NCI-H128 (cell line): ENCODE measurements at regions not wholly inside any gene's neighbourhood (a gene's known extent, or its start where the extent isn't known, plus 50 kb on each side); places are given as distances from the start of the nearest gene placed in this dataset.

Experiments used
- DNase-seq: peaks from one replicate; lab custom pipeline; 2025; ENCODE audit not compliant: unreplicated experiment; lab: John Stamatoyannopoulos, UW

DNA sequence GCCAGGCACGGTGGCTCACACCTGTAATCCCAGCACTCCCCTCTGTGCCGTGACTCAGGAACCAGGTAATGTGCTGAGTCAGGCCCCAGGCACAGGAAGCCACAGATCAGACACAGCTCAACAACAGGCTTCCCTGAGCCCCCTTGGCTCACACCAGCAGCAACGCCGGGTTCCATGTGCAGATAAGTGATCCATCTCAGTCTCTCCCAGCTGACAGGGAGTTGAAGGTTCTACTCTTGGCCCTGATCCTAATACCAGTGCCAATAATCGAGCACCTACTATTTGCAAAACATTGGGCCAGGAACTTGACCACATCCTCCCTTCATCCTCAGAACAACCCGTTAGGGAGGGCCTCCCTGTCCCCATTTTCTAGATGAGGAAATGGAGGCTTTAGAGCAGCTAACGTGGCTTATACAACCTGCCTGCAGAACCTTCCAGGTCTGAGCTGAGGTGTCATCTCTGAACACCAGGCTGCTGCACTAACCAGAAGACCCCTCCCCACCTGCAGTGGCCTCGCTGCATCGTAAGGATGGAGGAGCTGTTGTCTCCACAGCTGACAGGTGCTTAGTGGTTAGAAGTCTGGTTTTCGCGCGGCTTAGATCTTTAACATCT, 64.8 kb upstream of the AMZ2 start:
- DNase-seq = no peak

DNA sequence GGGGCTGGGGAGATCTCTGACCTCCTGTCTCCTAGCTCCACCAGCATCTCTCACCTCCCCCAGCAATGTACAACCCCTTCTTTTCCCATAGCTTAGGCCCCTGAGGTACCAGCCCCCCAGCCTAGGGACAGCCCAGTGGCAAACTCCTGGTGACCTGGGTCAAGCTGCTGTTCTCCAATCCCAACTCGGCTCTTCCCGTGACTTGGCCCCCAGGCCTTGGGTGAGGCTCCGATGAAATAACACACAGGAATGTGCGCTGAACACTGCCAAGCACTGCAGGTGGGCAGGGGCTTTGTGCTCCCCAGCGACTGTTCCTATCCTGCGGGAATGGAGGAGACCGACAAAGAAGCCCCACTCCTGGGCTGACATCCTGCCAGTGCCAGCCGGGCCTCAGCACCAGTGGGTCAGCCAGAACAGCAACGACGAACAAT, 63.7 kb upstream of the AMZ2 start:
- no peak for DNase-seq

DNA sequence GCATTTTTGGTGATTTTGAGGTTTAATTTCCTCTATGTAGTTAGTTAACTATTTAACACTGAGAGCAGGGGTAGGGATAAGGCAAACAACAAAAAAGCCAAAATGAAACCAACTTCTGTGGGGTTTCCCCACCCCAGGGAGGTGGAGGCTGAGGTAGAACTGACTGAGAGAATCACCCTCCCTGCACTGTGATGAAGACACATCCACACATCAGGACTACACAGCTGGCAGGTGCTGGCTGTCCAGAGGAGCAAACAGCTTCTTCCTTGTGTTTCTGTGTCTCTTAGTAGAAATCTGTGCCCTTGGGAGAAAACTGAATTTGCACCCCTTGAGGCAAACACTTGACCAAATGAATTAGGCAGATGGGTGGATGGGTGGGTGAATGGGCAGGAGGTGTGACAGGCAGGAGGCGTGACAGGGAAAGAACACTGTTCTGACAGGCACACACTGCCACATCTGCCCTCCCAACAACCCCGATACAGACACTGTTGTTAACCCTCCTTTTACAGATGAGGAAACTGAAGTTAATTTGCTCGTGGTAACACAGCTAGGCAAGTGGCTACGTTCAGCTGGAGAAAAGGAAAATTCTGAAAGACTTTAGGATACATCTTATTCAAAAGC, 62.9 kb upstream of the AMZ2 start:
- no peak for DNase-seq

DNA sequence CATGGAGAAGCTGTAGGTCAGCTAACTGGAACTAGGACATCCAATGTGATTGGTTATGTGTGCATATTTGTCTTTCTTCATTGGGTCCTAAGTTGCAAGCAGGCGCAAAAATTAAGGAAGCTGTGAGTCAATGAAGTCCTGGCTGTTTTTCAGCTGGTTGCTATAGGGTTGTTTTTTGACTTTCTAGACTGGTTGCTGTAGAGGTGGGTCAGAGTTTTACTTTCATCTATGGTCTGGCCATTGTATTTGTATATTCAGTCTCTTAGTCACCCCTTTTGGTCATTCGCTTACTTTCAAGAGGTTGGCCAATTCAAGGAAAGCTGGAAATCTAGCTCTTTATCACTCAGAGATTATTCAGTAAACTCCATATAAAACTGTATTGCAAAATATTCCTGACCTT, 62.0 kb upstream of the AMZ2 start:
- DNase-seq = no peak

DNA sequence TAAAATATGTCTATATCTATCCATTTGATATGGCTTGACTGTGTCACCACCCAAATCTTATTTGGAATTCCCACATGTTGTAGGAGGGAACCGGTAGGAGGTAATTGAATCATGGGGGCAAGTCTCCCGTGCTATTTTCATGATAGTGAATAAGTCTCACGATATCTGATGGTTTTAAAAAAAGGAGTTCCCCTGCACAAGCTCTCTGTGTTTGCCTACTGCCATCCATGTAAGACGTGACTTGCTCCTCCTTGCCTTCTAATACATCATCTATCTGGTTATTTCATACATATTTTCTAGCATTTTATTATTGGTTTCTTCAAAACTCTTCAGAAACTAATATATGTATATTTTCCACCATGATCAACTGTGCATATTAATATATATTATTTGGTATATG, 57.3 kb upstream of the AMZ2 start:
- DNase-seq = no peak

DNA sequence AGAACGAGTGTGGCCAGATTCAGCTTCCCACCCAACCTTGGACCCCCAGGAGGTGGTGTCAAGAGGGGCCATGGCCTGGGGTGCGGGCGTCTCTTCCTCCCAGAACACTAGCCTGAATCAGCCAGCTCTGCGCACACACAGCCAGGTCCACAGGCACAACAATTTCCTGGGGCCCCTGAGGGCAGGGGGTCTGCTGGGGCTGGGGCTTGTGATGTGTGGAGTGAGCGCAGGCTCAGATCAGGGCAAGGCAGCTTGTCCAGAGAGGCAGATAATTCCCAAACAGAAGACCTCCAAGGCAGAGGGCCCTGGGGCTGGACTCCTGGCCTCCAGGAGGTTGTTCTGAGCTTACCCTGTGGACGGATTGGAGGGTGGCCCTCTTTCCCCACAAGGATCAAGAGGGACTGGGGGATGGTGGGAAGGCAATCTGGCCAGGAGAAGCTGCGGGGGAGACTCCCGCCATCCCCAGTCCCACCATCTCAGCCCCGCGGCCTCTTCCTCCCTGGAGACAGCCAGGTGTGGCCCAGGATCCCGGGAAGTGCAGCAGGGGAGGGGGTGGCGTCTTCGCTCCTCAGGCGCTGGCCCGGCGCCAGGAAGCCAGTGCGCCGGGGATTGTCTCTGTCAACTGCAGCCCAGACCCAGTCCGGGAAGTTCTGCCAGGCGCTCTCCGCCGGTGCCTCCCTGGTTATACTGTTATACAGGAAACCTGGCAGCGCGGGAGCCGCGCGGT, 52.0 kb upstream of the AMZ2 start:
- DNase-seq = no peak

DNA sequence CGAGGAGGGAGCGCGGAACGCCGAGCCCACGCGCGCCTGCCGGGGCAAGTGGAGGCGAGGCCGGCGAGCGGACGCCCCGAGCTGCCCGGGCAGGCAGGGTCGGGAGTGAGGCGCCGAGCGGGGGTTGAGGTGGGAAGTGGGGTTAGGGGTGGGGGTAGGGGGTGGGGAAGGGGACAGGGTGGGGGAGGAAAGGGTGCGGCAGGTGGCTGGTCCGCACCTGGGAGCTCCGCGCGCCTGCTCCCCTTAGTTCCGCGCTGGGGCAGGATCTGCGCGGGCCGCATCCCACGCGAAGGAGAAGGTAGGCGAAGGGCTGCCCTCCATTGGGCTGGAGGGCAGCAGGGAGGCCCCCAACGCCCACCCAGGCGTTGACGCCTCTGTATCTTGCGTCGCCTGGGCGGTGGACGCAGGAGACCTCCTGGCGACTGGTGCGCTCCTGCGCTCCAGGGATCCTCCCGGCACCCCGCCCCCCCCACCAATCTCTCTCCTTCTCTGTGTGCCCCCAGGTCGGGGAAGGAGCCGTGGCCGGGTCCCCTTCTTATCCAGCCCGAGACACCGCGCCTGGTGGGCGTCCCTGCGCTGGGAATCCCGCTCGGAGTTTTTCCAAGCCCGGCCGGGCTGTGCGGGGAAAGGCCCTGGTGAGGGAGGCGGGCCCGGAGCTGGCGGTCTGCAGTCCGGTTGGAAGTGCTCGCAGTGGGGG, 51.3 kb upstream of the AMZ2 start:
- DNase-seq = no peak

DNA sequence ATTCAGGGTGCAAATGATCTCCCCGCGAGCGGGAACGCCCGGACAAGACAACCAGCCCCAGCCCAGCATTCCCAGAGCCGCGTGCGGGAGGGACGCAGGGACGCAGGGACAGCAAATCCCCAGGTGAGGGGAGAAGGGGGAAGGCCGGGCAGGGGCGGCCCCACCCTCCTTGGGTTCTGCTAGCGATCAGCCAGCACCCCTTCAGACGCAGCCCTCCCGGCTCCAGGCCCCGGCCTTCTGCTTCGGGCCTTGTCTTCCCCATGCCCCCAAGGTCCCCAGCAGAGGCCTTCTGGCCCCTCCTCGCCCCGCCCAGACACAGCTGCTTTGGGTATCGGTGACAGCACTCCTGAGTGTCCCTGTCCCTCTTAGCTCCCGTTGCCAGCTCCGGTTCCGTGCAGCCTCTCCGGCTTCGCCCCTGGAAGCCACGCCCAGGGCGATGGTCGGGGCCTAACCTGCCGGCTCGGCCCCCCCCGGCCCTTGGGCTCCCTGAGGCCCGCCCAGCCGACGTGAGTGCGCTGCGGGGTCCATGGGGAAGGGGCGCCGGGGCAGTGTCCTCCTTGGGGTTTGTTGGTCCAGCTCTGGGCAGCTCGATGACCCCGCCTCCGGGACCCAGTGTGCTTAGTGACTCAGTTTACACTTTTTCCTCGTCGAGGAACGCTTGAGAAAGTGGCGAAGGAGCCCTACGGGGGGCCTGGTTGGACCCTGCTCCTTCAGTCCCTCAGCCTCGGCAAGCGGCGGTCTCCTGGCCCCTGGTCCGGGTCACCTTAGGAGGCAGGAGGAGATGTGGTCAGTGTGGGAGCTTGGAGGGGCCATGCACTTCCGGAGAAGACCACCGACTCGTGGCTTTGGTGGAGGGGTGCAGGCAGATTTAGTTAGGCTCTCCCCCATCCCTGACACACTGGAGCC, 50.5 kb upstream of the AMZ2 start:
- DNase-seq = no peak

DNA sequence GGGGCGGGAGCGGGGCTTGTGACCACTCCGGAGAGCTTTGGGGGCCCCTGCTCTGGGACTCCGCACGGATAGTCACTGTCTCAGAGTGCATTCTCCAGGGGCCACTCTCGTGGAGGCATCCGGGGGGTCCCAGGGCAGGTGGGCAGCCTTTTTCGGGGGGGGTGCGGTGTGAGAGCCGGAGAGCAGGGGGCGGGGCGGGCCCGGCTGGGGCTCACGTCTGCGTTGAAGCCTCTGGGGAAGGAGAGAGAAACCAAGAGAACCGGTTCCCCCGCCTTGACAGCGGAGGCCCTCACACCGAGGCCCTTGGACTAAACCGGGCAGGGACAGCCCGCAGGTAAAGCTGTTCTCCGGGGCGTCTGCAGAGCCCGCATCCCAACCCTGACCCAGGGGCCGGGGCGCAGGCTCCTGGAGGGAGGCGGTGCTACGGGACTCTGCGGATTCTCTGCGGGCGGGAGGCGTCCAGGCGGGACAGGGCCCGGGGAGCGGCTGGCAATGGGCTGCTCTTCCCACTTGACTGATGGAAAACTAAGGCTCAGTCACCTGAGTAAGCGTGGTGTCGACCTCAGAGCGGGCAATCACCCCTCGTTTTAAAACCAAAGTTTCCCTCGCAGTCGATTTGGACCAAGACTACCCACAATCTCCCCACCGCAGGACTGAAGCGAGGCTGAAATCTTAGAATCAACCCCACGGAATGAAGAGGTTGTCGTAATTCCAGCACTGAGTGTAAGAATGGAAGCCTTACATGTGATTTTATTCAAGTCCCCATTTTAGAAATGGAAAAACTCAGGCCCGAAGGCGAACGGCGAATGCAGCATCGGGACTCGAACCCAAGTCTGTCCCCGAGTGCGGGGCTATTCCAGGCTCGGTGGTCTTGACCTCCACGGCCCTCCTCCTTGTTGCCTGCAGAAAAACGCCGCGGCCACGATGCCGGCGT, 49.6 kb upstream of the AMZ2 start:
- no peak for DNase-seq
